GM18867 (cell line): ENCODE measurements at regions not wholly inside any gene's neighbourhood (a gene's known extent, or its start where the extent isn't known, plus 50 kb on each side); places are given as distances from the start of the nearest gene placed in this dataset.
"Not testable (repeated sequence)": the region's sequence is repeated elsewhere in the genome, so short reads cannot be mapped to it uniquely, and the experiment has no call there.

Source experiments
- ATAC-seq: cut with Tn5 transposase; IDR thresholded peaks from one replicate; pipeline ENCODE4 v1.9.1; 2021; ENCODE audit warnings: mild to moderate bottlenecking, moderate library complexity; ENCODE audit not compliant: unreplicated experiment

- ATAC-seq, result no peak
These were observed 168.8 kb downstream of the POLR2M start for GRCh38 chr15:57875347-57875746.

- ATAC-seq, result no peak
These were observed 172.1 kb downstream of the POLR2M start for GRCh38 chr15:57878573-57878972.

DNA sequence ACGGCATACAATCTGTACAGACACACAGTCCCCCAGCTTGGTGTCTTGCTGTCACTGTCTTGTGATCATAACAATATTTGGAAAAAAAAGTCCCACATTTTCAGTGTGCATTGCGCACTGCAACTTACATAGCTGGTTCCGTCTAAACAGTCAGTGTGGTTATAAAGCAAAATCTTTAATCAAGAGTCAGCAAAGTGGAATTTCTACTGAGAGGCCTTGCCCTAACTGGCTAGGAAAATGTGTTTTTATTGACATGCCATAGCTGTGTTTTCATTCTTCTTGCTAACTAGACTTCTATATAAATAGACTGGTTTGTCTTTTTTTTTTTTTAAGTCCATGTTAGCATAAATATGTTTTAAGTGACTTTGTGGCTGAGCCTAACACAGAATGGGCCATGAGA is 174.8 kb downstream of the POLR2M start:
- ATAC-seq, result no peak

GRCh38 chr15:57881972-57882371 is 175.5 kb downstream of the POLR2M start:
- ATAC-seq, result no peak

GRCh38 chr15:57883701-57884100 is 177.2 kb downstream of the POLR2M start:
- no peak for ATAC-seq

- ATAC-seq, result no peak
These were observed 178.4 kb downstream of the POLR2M start for GRCh38 chr15:57884936-57885335.

DNA sequence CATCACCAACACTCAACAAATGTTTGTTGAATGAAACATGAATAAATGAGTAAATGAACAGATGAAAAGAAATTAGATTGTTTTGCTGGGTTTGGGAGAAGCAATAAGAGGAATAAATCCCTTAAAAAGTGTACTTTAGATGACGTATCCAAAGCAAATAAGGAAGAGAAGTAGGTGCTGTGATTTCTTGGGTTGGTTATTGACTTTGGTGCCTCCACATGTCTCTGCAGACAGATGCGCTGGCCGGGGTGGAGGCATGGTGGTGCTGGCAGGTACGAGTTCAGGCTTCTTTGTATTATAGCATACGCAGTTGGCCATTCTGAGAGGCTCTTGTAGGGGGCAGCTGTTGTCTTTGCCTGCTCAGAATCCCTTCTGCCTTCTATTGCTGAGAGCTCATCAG is 178.9 kb downstream of the POLR2M start:
- no peak for ATAC-seq

DNA sequence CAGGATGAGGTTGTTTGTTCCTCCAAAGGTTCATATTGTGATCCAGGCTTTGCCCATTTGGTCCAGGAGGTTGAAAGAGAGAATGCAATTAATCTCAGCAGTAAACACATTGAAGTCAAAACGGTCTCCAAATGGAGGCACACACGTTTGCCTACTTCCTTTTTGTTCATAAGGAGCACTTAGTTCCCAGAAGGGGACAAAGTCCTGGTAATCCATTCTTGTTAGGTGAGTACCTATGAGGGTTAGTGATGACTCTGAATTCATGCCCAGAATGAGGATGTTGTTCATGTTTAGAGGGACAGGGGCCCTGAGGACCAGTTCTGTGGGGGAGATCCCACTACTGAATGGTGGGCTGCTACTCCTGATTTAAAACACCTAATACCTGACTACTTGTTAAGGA is 177.7 kb downstream of the ALDH1A2 start:
- no peak for ATAC-seq

DNA sequence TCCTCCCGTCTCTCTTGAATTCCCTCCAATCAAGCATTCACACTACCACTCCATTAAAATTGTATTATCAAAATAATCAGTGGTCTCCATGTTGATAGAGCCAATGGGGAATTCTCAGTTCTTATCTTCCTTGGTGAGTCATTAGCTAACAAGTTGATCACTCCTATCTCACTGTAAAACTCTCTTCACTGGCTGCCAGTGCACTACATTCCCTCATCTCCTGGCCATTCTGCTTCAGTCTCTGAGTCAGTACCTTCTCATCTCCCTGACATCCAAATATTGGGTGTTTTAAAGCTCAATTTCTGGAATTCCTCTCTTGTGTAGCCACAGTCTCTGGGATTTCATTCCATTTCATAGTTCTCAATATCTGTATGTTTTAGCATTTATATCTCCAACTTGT is 175.2 kb downstream of the ALDH1A2 start:
- no peak for ATAC-seq

DNA sequence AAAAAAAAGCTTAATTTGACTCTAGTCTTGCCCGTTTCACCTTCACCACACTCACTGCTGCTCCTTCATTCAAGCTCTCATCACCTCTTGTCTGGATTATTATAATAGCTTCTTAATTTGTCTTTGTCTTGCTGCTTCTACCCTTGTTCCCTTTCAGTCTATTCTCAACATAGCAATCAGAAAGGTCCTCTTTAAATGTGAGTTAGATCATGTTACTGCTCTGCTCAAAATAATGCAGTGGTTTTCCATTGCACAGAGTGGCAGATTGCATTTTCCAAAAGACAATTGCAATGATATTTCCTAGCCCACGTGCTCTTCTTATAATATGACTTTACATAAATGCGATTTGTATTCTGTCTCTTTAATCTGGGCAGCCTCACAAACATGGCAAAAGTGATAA is 174.6 kb downstream of the ALDH1A2 start:
- no peak for ATAC-seq

DNA sequence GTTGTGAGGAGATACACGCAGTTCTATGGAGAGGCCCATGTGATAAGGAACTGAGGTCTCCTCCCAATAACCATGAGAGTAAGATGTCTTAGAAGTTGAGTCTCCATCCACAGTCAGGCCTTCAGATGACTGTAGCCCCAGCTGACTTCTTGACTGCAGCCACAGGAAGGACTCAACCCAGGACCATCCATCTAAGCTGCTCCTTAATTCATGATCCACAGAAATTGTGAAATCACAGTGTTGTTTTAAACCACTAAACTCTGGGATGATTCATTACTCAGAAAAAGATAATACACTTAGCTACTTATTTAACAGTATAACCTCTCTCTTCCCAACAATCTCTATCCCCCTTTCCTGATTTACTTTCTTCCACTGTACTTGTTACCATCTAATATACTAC is 173.3 kb downstream of the ALDH1A2 start:
- no peak for ATAC-seq

DNA sequence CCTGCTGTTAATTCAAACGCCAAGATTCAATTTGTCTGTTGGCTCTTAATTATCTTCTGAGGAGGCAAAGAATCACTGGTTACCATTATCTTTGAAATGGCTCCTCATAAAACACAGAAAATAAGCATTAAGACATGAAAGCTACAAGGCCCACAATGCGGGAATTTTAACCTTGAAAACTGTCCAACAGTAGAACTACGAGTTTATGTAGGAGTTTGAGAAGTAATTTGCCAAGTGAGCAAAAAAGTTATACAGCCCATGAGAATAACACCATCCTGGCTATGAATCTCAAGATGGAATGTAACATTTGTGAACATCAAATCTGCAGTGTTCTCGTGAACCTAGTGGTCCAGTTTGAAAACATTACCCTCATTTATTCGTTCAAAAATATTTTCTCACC is 172.5 kb downstream of the ALDH1A2 start:
- no peak for ATAC-seq

- ATAC-seq, result no peak
These were observed 170.2 kb downstream of the ALDH1A2 start for GRCh38 chr15:57895291-57895690.

- no peak for ATAC-seq
These were observed 169.4 kb downstream of the ALDH1A2 start for GRCh38 chr15:57896114-57896513.

DNA sequence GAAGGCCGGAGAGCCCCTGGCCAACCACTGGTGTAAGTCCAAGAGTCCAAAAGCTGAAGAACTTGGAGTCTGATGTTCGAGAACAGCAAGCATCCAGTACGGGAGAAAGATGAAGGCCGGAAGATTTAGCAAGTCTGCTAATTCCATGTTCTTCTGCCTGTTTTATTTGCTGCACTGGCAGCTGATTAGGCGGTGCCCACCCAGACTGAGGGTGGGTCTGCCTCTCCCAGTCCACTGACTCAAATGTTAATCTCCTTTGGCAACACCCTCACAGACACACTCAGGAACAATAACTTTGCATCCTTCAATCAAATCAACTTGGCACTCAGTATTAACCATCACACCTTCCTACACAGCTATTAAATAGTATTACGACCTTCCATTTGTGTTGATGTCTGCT is 168.6 kb downstream of the ALDH1A2 start:
- not testable (repeated sequence) for ATAC-seq

GRCh38 chr15:57897870-57898269 is 167.6 kb downstream of the ALDH1A2 start:
- ATAC-seq, result no peak

DNA sequence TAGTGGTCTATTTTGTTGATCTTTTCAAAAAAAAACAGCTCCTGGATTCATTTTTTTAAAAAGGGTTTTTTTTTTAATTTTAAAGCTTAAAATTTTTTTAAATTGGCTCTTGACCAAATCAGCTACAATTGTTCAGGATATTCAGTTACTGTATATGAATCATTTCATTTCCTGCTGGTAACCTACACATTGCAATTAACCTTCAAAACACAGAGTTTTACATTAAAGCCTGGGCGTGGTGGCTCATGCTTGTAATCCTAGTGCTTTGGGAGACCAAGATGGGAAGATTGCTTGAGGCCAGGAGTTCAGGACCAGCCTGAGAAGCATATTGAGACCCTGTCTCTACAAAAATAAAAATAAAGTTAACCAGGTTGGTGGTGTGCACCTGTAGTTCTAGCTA is 163.4 kb downstream of the ALDH1A2 start:
- ATAC-seq, result no peak
